IMR-90 (cell line): ENCODE measurements at regions not wholly inside any gene's neighbourhood (a gene's known extent, or its start where the extent isn't known, plus 50 kb on each side); places are given as distances from the start of the nearest gene placed in this dataset.

ENCODE experiments used
- ATAC-seq: fragments of 200-7000 bp; cut with Tn5 transposase; 2 replicates; pipeline ENCODE4 v1.9.1; 2020; ENCODE audit warnings: low read depth, mild to moderate bottlenecking, moderate library complexity
- BruUV-seq: library from RNA; stranded (reverse); fragments of 400-500 nt; replicated peaks from 2 replicates; lab custom pipeline; 2021; lab: Mats Ljungman, UMichigan
- CTCF ChIA-PET: fragments of 300-600 bp; formaldehyde crosslinking; extraction: SDS; loops from one replicate; lab custom pipeline; 2021; ENCODE audit warnings: antibody characterized with exemption; lab: Yijun Ruan, JAX
- POLR2A ChIA-PET: fragments of 300-600 bp; sonication (Branson Sonifier 250); formaldehyde crosslinking; loops from one replicate; lab custom pipeline; 2022; ENCODE audit warnings: antibody characterized with exemption; ENCODE audit not compliant: unreplicated experiment; lab: Charles Lee
- DNase-seq: peaks from one replicate; pipeline ENCODE4 v3.0.0; 2013
- H2AFZ ChIP-seq: replicated peaks from 2 replicates; pipeline ENCODE3; 2013; ENCODE audit warnings: low read length, mild to moderate bottlenecking; ENCODE audit not compliant: poor library complexity
- H2AK5ac ChIP-seq: 2 replicates; pipeline ENCODE4 v1.6.1; 2013; ENCODE audit warnings: low read depth, low read length, inconsistent platforms
- H2AK9ac ChIP-seq: replicated peaks from 2 replicates; pipeline ENCODE3; 2013; ENCODE audit warnings: mild to moderate bottlenecking, low read depth, low read length, moderate library complexity; ENCODE audit not compliant: poor library complexity
- H2BK120ac ChIP-seq: 2 replicates; pipeline ENCODE4 v1.6.1; 2013; ENCODE audit warnings: low read depth, low read length, inconsistent platforms
- H2BK15ac ChIP-seq: 3 replicates; pipeline ENCODE4 v1.6.1; 2013; ENCODE audit warnings: low read depth, low read length, inconsistent platforms
- H2BK20ac ChIP-seq: 2 replicates; pipeline ENCODE4 v1.6.1; 2013; ENCODE audit warnings: low read depth, mild to moderate bottlenecking, inconsistent platforms, low read length, moderate library complexity
- H2BK5ac ChIP-seq: 2 replicates; pipeline ENCODE4 v1.6.1; 2013; ENCODE audit warnings: mild to moderate bottlenecking, low read depth, low read length, inconsistent platforms; ENCODE audit not compliant: poor library complexity, severe bottlenecking
- H3K14ac ChIP-seq: replicated peaks from 2 replicates; pipeline ENCODE4 v1.6.1; 2013; ENCODE audit warnings: low read depth, low read length, inconsistent platforms
- H3K18ac ChIP-seq: 2 replicates; pipeline ENCODE4 v1.6.1; 2013; ENCODE audit warnings: low read depth, low read length, control low read depth
- H3K23ac ChIP-seq: 2 replicates; pipeline ENCODE4 v1.6.1; 2013; ENCODE audit warnings: low read depth, low read length, inconsistent platforms
- H3K27ac ChIP-seq: 2 replicates; pipeline ENCODE4 v1.5.1; 2013; ENCODE audit warnings: mild to moderate bottlenecking, control low read depth, low read length; ENCODE audit not compliant: insufficient read depth
- H3K27me3 ChIP-seq: 2 replicates; pipeline ENCODE4 v1.6.1; 2013; ENCODE audit warnings: low read length; ENCODE audit not compliant: control insufficient read depth, insufficient read depth
- H3K36me3 ChIP-seq: 2 replicates; pipeline ENCODE4 v1.6.1; 2013; ENCODE audit warnings: low read length, mixed read lengths; ENCODE audit not compliant: control insufficient read depth, insufficient read depth
- H3K4ac ChIP-seq: 2 replicates; pipeline ENCODE4 v1.6.1; 2013; ENCODE audit warnings: low read depth, low read length, inconsistent platforms
- H3K4me1 ChIP-seq: 2 replicates; pipeline ENCODE4 v1.6.1; 2013; ENCODE audit warnings: low read length, mixed read lengths; ENCODE audit not compliant: control insufficient read depth, insufficient read depth
- H3K4me2 ChIP-seq: 2 replicates; pipeline ENCODE4 v1.6.1; 2013; ENCODE audit warnings: low read depth, mild to moderate bottlenecking, control low read depth, low read length, moderate library complexity
- H3K4me3 ChIP-seq: 2 replicates; pipeline ENCODE4 v1.5.1; 2013; ENCODE audit warnings: low read depth, mild to moderate bottlenecking, control low read depth, low read length, moderate library complexity; ENCODE audit not compliant: insufficient read depth
- H3K56ac ChIP-seq: 2 replicates; pipeline ENCODE4 v1.6.1; 2013; ENCODE audit warnings: low read length, inconsistent platforms; ENCODE audit not compliant: insufficient read depth; ENCODE audit errors: extremely low read depth
- H3K79me1 ChIP-seq, 2 experiments: 2 replicates each; pipeline ENCODE4 v1.6.1; 2013; ENCODE audit warnings: low read length in 2 of 2, inconsistent platforms in 1 of 2, low read depth in 1 of 2
- H3K9ac ChIP-seq: 2 replicates; pipeline ENCODE4 v1.6.1; 2013; ENCODE audit warnings: low read depth, low read length, control low read depth
- H3K9me1 ChIP-seq: 2 replicates; pipeline ENCODE4 v1.6.1; 2013; ENCODE audit warnings: low read length, inconsistent platforms; ENCODE audit not compliant: insufficient read depth
- H3K9me3 ChIP-seq: 2 replicates; pipeline ENCODE4 v1.6.1; 2013; ENCODE audit warnings: low read length; ENCODE audit not compliant: control insufficient read depth, insufficient read depth
- H4K20me1 ChIP-seq: 2 replicates; pipeline ENCODE4 v1.6.1; 2013; ENCODE audit warnings: low read length, inconsistent platforms; ENCODE audit not compliant: insufficient read depth
- H4K5ac ChIP-seq: 2 replicates; pipeline ENCODE4 v1.6.1; 2013; ENCODE audit warnings: mild to moderate bottlenecking, low read depth, low read length, control low read depth
- H4K8ac ChIP-seq, 2 experiments: 2 replicates each; pipeline ENCODE4 v1.6.1; 2013; ENCODE audit warnings: low read depth in 2 of 2, low read length in 2 of 2, control low read depth in 1 of 2, inconsistent platforms in 1 of 2
- H4K91ac ChIP-seq: 2 replicates; pipeline ENCODE4 v1.6.1; 2013; ENCODE audit warnings: low read depth, low read length, inconsistent platforms; ENCODE audit not compliant: insufficient read depth
- BHLHE40 ChIP-seq: fragments of 150-350 bp; IDR thresholded peaks from 2 replicates; pipeline ENCODE4 v1.6.1; 2016; ENCODE audit warnings: mild to moderate bottlenecking, low read depth, low read length
- CEBPB ChIP-seq: IDR thresholded peaks from 2 replicates; pipeline ENCODE4 v1.6.1; 2012; ENCODE audit warnings: low read depth, low read length, improper control_type of control experiment
- CHD1 ChIP-seq: IDR thresholded peaks from 2 replicates; pipeline ENCODE4 v1.6.1; 2012; ENCODE audit warnings: low read depth, low read length, improper control_type of control experiment
- FOS ChIP-seq: fragments of 150-350 bp; IDR thresholded peaks from 2 replicates; pipeline ENCODE4 v1.6.1; 2016; ENCODE audit warnings: low read depth, low read length
- MAFK ChIP-seq: IDR thresholded peaks from 2 replicates; pipeline ENCODE4 v1.6.1; 2012; ENCODE audit warnings: low read depth, low read length, improper control_type of control experiment
- MAZ ChIP-seq: IDR thresholded peaks from 2 replicates; pipeline ENCODE4 v1.6.1; 2012; ENCODE audit warnings: low read depth, mild to moderate bottlenecking, low read length, improper control_type of control experiment, moderate library complexity, borderline replicate concordance
- MXI1 ChIP-seq: IDR thresholded peaks from 2 replicates; pipeline ENCODE4 v1.6.1; 2012; ENCODE audit warnings: low read depth, mild to moderate bottlenecking, low read length, moderate library complexity, borderline replicate concordance
- NFE2L2 ChIP-seq: fragments of 150-350 bp; IDR thresholded peaks from 2 replicates; pipeline ENCODE4 v1.6.1; 2016; ENCODE audit warnings: low read depth, mild to moderate bottlenecking, low read length
- POLR2A ChIP-seq: IDR thresholded peaks from 2 replicates; pipeline ENCODE4 v1.6.1; 2012; ENCODE audit warnings: mild to moderate bottlenecking, low read depth, low read length
- RAD21 ChIP-seq: IDR thresholded peaks from 2 replicates; pipeline ENCODE4 v1.6.1; 2012; ENCODE audit warnings: low read length, improper control_type of control experiment
- RCOR1 ChIP-seq: IDR thresholded peaks from 2 replicates; pipeline ENCODE4 v1.6.1; 2012; ENCODE audit warnings: mild to moderate bottlenecking, low read length, improper control_type of control experiment; ENCODE audit not compliant: insufficient replicate concordance
- RFX5 ChIP-seq: IDR thresholded peaks from 2 replicates; pipeline ENCODE4 v1.8.0; 2012; ENCODE audit warnings: low read depth, mild to moderate bottlenecking, low read length, moderate library complexity
- SMC3 ChIP-seq: fragments of 150-350 bp; IDR thresholded peaks from 2 replicates; pipeline ENCODE4 v1.6.1; 2016; ENCODE audit warnings: low read depth, mild to moderate bottlenecking, antibody characterized with exemption, low read length, moderate library complexity
- dilution Hi-C: fragments of 300-500 bp; cut with HindIII; formaldehyde crosslinking; loops from one replicate; pipeline ENCODE4 v1.14.3; 2018; ENCODE audit warnings: low sequenced_read_pairs; ENCODE audit not compliant: unreplicated experiment
- in situ Hi-C: fragments of 300-500 bp; cut with MboI; formaldehyde crosslinking; loops from 3 replicates; pipeline ENCODE4 v1.14.3; 2019; ENCODE audit warnings: low sequenced_read_pairs, inconsistent platforms, mixed read lengths
- intact Hi-C: fragments of 100-400 bp; cut with micrococcal nuclease; formaldehyde crosslinking; loops from 2 replicates; pipeline ENCODE4 v1.10.0; 2022
- TF ChIP-seq, protein P1 (sequence below): conservative IDR thresholded peaks from 2 replicates; pipeline ENCODE4 v1.5.1; 2012; ENCODE audit warnings: mild to moderate bottlenecking, low read depth, low read length, improper control_type of control experiment
- TF ChIP-seq, protein P2 (sequence below): fragments of 150-350 bp; IDR thresholded peaks from 2 replicates; pipeline ENCODE4 v1.6.1; 2017; ENCODE audit warnings: mild to moderate bottlenecking, antibody characterized with exemption, low read length, low read depth
- TF ChIP-seq, protein P3 (sequence below): fragments of 150-350 bp; IDR thresholded peaks from 2 replicates; pipeline ENCODE4 v1.6.1; 2016; ENCODE audit warnings: low read depth, mild to moderate bottlenecking, low read length, moderate library complexity, borderline replicate concordance

DNA sequence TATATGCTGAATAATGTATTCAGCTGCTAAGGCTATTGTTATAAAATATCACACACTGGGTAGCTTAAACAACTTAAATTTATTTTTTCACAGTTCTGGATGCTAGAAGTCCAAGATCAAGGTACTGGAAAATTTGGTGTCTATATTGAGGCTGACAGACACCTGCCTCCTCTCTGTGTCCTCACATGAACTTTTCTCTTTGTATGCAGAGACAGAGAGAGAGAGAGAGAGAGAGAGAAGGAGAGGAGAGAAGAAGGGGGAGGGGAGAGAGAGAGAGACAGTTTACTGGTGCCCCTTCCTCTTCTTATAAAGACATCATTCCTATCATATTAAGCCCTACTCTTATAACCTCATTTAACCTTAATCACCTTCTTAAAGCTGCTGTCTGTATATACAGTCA, 320.1 kb upstream of the THBS1 start:
- H3K9me3 ChIP-seq = no peaks in the 10 kb centered on the region
- H4K5ac ChIP-seq = peak overlapping the region; percentile 63; the same call in 1 of the 2 replicates
- in situ Hi-C loops (no loop called here), dilution Hi-C loops (no loop called here), intact Hi-C loops (no loop called here)
- H2BK15ac ChIP-seq = no peak overlapping the region; the same call in 2 of the 3 replicates
- no peaks in the 10 kb centered on the region for H3K9me1 ChIP-seq
- POLR2A ChIA-PET = interaction anchor here (0.8 kb wide), 1 partner anchor 320 kb away, joined by 4 read pairs; the partner anchor contains the start of gene THBS1
- peak overlapping the region; percentile 29; the same call in 1 of the 2 replicates for H3K14ac ChIP-seq
- H3K4ac ChIP-seq = peak overlapping the region; percentile 58; the same call in 1 of the 2 replicates
- H3K18ac ChIP-seq = peak overlapping the region; percentile 81; the same call in 1 of the 2 replicates
- H4K20me1 ChIP-seq = no peaks in the 10 kb centered on the region
- H3K4me1 ChIP-seq = peaks cover 3% of the 10 kb centered on the region; the same call in 1 of the 2 replicates
- H4K91ac ChIP-seq = no peak overlapping the region
- no peak overlapping the region for H2BK5ac ChIP-seq
- H2AK5ac ChIP-seq = no peak overlapping the region
- ATAC-seq (no peak), DNase-seq (no peak)
- no peak for TF ChIP-seq CEBPB
- no peak for TF ChIP-seq MAZ
- TF ChIP-seq, protein P1, sequence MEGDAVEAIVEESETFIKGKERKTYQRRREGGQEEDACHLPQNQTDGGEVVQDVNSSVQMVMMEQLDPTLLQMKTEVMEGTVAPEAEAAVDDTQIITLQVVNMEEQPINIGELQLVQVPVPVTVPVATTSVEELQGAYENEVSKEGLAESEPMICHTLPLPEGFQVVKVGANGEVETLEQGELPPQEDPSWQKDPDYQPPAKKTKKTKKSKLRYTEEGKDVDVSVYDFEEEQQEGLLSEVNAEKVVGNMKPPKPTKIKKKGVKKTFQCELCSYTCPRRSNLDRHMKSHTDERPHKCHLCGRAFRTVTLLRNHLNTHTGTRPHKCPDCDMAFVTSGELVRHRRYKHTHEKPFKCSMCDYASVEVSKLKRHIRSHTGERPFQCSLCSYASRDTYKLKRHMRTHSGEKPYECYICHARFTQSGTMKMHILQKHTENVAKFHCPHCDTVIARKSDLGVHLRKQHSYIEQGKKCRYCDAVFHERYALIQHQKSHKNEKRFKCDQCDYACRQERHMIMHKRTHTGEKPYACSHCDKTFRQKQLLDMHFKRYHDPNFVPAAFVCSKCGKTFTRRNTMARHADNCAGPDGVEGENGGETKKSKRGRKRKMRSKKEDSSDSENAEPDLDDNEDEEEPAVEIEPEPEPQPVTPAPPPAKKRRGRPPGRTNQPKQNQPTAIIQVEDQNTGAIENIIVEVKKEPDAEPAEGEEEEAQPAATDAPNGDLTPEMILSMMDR = no peak
- TF ChIP-seq CHD1 = no peak
- TF ChIP-seq, protein P2, sequence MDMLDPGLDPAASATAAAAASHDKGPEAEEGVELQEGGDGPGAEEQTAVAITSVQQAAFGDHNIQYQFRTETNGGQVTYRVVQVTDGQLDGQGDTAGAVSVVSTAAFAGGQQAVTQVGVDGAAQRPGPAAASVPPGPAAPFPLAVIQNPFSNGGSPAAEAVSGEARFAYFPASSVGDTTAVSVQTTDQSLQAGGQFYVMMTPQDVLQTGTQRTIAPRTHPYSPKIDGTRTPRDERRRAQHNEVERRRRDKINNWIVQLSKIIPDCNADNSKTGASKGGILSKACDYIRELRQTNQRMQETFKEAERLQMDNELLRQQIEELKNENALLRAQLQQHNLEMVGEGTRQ = no peak
- no peak for TF ChIP-seq BHLHE40
- no peak for TF ChIP-seq SMC3
- TF ChIP-seq MXI1 = no peak
- no peak for TF ChIP-seq POLR2A
- TF ChIP-seq RAD21 = no peak
- no peak for TF ChIP-seq FOS
- TF ChIP-seq RFX5 = no peak
- no peak for TF ChIP-seq MAFK
- no peak for TF ChIP-seq RCOR1
- TF ChIP-seq, protein P3, sequence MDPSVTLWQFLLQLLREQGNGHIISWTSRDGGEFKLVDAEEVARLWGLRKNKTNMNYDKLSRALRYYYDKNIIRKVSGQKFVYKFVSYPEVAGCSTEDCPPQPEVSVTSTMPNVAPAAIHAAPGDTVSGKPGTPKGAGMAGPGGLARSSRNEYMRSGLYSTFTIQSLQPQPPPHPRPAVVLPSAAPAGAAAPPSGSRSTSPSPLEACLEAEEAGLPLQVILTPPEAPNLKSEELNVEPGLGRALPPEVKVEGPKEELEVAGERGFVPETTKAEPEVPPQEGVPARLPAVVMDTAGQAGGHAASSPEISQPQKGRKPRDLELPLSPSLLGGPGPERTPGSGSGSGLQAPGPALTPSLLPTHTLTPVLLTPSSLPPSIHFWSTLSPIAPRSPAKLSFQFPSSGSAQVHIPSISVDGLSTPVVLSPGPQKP = no peak
- no peak for TF ChIP-seq NFE2L2
- H3K27ac ChIP-seq = no peak overlapping the region
- H3K36me3 ChIP-seq = no peaks in the 10 kb centered on the region
- H3K56ac ChIP-seq = no peak overlapping the region
- no peaks in the 10 kb centered on the region for H3K27me3 ChIP-seq
- H2AFZ ChIP-seq = no peak overlapping the region
- no peak overlapping the region for H3K4me2 ChIP-seq
- H2BK20ac ChIP-seq = no peak overlapping the region
- H4K8ac ChIP-seq = peak overlapping the region in 1 of 2 experiments; percentile 42; a peak in 1 of 4 replicates
- H3K4me3 ChIP-seq = no peak overlapping the region
- H3K23ac ChIP-seq = no peak overlapping the region
- no TSS peak for BruUV-seq
- CTCF ChIA-PET = no interaction called here
- no peak overlapping the region for H2AK9ac ChIP-seq
- no peak overlapping the region for H3K9ac ChIP-seq
- peak overlapping the region; percentile 14; the same call in 1 of the 2 replicates for H2BK120ac ChIP-seq
- H3K79me1 ChIP-seq = no peaks in the 10 kb centered on the region
